COLO829 (cell line): ENCODE measurements at regions not wholly inside any gene's neighbourhood (a gene's known extent, or its start where the extent isn't known, plus 50 kb on each side); places are given as distances from the start of the nearest gene placed in this dataset.
A peak's percentile ranks its signal among the peaks of the same experiment; 100 is the strongest.
"Not testable (repeated sequence)": the region's sequence is repeated elsewhere in the genome, so short reads cannot be mapped to it uniquely, and the experiment has no call there.

Experiments used
- DNase-seq: peaks from one replicate; pipeline ENCODE4 v3.0.0; 2012; ENCODE audit warnings: low spot score

- DNase-seq = no peak
Measured at GRCh38 chr1:203401199-203401877, 50.4 kb upstream of the FMOD start.

GRCh38 chr1:203402152-203402551, 51.2 kb upstream of the FMOD start:
- DNase-seq = no peak

GRCh38 chr1:203402629-203403337, 51.9 kb upstream of the FMOD start:
- peak; percentile 91 for DNase-seq

- DNase-seq = no peak
Measured at GRCh38 chr1:203403586-203403985, 52.7 kb upstream of the FMOD start.

- no peak for DNase-seq
Measured at GRCh38 chr1:203404546-203404945, 53.6 kb upstream of the FMOD start.

- DNase-seq = no peak
Measured at GRCh38 chr1:203405703-203406438, 54.9 kb upstream of the FMOD start.

- no peak for DNase-seq
Measured at GRCh38 chr1:203406446-203407045, 55.6 kb upstream of the FMOD start.

- no peak for DNase-seq
Measured at GRCh38 chr1:203407296-203407695, 56.4 kb upstream of the FMOD start.

- peak; percentile 82 for DNase-seq
Measured at GRCh38 chr1:203408486-203409481, 57.9 kb upstream of the FMOD start.

GRCh38 chr1:203410182-203410900, 59.4 kb upstream of the FMOD start:
- no peak for DNase-seq

GRCh38 chr1:203411431-203411830, 60.5 kb upstream of the FMOD start:
- not testable (repeated sequence) for DNase-seq

- DNase-seq = no peak
Measured at GRCh38 chr1:203419558-203419957, 56.0 kb upstream of the PRELP start.

GRCh38 chr1:203420263-203420662, 55.3 kb upstream of the PRELP start:
- no peak for DNase-seq

- DNase-seq = no peak
Measured at GRCh38 chr1:203421246-203421645, 54.4 kb upstream of the PRELP start.

GRCh38 chr1:203422116-203422515, 53.5 kb upstream of the PRELP start:
- DNase-seq = no peak

GRCh38 chr1:203422656-203423055, 53.0 kb upstream of the PRELP start:
- DNase-seq = no peak

- DNase-seq = no peak
Measured at GRCh38 chr1:203424285-203424684, 51.3 kb upstream of the PRELP start.

- DNase-seq = no peak
Measured at GRCh38 chr1:203424861-203425662, 50.5 kb upstream of the PRELP start.

- DNase-seq = no peak
Measured at GRCh38 chr1:203425663-203425975, 50.0 kb upstream of the PRELP start.
